GM18858 (cell line): ENCODE measurements at regions not wholly inside any gene's neighbourhood (a gene's known extent, or its start where the extent isn't known, plus 50 kb on each side); places are given as distances from the start of the nearest gene placed in this dataset.

Experiments used
- ATAC-seq: cut with Tn5 transposase; IDR thresholded peaks from one replicate; pipeline ENCODE4 v1.9.1; 2021; ENCODE audit not compliant: unreplicated experiment

- no peak for ATAC-seq
These were observed 528.2 kb downstream of the HDGFL1 start for GRCh38 chr6:23097566-23097965.

- no peak for ATAC-seq
These were observed 537.6 kb downstream of the HDGFL1 start for GRCh38 chr6:23106951-23107350.

GRCh38 chr6:23111984-23112383, 542.6 kb downstream of the HDGFL1 start:
- ATAC-seq: no peak

GRCh38 chr6:23114812-23115504, 545.6 kb downstream of the HDGFL1 start:
- no peak for ATAC-seq

GRCh38 chr6:23137611-23138010, 568.2 kb downstream of the HDGFL1 start:
- no peak for ATAC-seq

GRCh38 chr6:23140871-23141270, 571.5 kb downstream of the HDGFL1 start:
- no peak for ATAC-seq

- ATAC-seq: no peak
These were observed 576.4 kb downstream of the HDGFL1 start for GRCh38 chr6:23145781-23146180.

GRCh38 chr6:23154159-23154558, 584.8 kb downstream of the HDGFL1 start:
- no peak for ATAC-seq

GRCh38 chr6:23170049-23170448, 600.7 kb downstream of the HDGFL1 start:
- no peak for ATAC-seq

GRCh38 chr6:23173234-23173633, 603.9 kb downstream of the HDGFL1 start:
- no peak for ATAC-seq

- ATAC-seq: no peak
These were observed 605.5 kb downstream of the HDGFL1 start for GRCh38 chr6:23174781-23175361.

- no peak for ATAC-seq
These were observed 606.0 kb downstream of the HDGFL1 start for GRCh38 chr6:23175391-23175790.

- ATAC-seq: no peak
These were observed 607.1 kb downstream of the HDGFL1 start for GRCh38 chr6:23176471-23176870.

GRCh38 chr6:23176883-23177282, 607.5 kb downstream of the HDGFL1 start:
- ATAC-seq: no peak

GRCh38 chr6:23177806-23178205, 608.4 kb downstream of the HDGFL1 start:
- no peak for ATAC-seq

GRCh38 chr6:23179994-23180393, 610.6 kb downstream of the HDGFL1 start:
- ATAC-seq: no peak

- ATAC-seq: no peak
These were observed 611.3 kb downstream of the HDGFL1 start for GRCh38 chr6:23180504-23181293.

GRCh38 chr6:23181356-23182110, 612.2 kb downstream of the HDGFL1 start:
- ATAC-seq: no peak

- ATAC-seq: no peak
These were observed 614.5 kb downstream of the HDGFL1 start for GRCh38 chr6:23183846-23184245.

- ATAC-seq: no peak
These were observed 615.0 kb downstream of the HDGFL1 start for GRCh38 chr6:23184351-23184750.

GRCh38 chr6:23195487-23195886, 626.1 kb downstream of the HDGFL1 start:
- ATAC-seq: no peak
